DND-41 (cell line): ENCODE measurements at regions not wholly inside any gene's neighbourhood (a gene's known extent, or its start where the extent isn't known, plus 50 kb on each side); places are given as distances from the start of the nearest gene placed in this dataset.
"Not testable (repeated sequence)": the region's sequence is repeated elsewhere in the genome, so short reads cannot be mapped to it uniquely, and the experiment has no call there.

Source experiments
- ATAC-seq: fragments of 200-7000 bp; cut with Tn5 transposase; 3 replicates; pipeline ENCODE4 v1.9.1; 2021; ENCODE audit warnings: low read depth; ENCODE audit not compliant: insufficient read depth
- DNase-seq: peaks from one replicate; pipeline ENCODE4 v3.0.0-alpha.2; 2020
- H2AFZ ChIP-seq: 2 replicates; pipeline ENCODE4 v1.6.0; 2012; ENCODE audit warnings: low read depth, low read length
- H3K27ac ChIP-seq: 2 replicates; pipeline ENCODE4 v1.5.1; 2012; ENCODE audit warnings: low read length, inconsistent platforms
- H3K27me3 ChIP-seq: fragments of 200-600 bp; sonication (generic); 2 replicates; pipeline ENCODE4 v1.6.0; 2012; ENCODE audit warnings: low read length, mild to moderate bottlenecking, inconsistent platforms; ENCODE audit not compliant: insufficient read depth, poor library complexity
- H3K36me3 ChIP-seq: 2 replicates; pipeline ENCODE4 v1.5.1; 2012; ENCODE audit warnings: low read length, inconsistent platforms; ENCODE audit not compliant: insufficient read depth
- H3K4me1 ChIP-seq: 2 replicates; pipeline ENCODE4 v1.5.1; 2012; ENCODE audit warnings: mild to moderate bottlenecking, low read length; ENCODE audit not compliant: insufficient read depth
- H3K4me2 ChIP-seq: 2 replicates; pipeline ENCODE4 v1.6.0; 2012; ENCODE audit warnings: mild to moderate bottlenecking, moderate library complexity, low read length, inconsistent platforms; ENCODE audit not compliant: insufficient read depth
- H3K4me3 ChIP-seq, 2 experiments: fragments of 200-600 bp in 1 of 2; shearing (Covaris generic) in 1 of 2; 2 replicates each; pipeline ENCODE4 v1.5.1; 2012 to 2016; ENCODE audit warnings: inconsistent platforms in 2 of 2, low read length in 2 of 2, mild to moderate bottlenecking in 2 of 2, low read depth in 1 of 2, moderate library complexity in 1 of 2
- H3K79me2 ChIP-seq: 2 replicates; pipeline ENCODE4 v1.6.0; 2012; ENCODE audit warnings: low read length, inconsistent platforms; ENCODE audit not compliant: insufficient read depth
- H3K9ac ChIP-seq: 2 replicates; pipeline ENCODE4 v1.6.0; 2012; ENCODE audit warnings: low read depth, mild to moderate bottlenecking, inconsistent platforms, low read length, moderate library complexity
- H3K9me3 ChIP-seq: 2 replicates; pipeline ENCODE4 v1.5.1; 2012; ENCODE audit warnings: low read length, moderate library complexity, mild to moderate bottlenecking, inconsistent platforms; ENCODE audit not compliant: insufficient read depth, severe bottlenecking
- H4K20me1 ChIP-seq: 2 replicates; pipeline ENCODE4 v1.6.0; 2012; ENCODE audit warnings: low read length; ENCODE audit not compliant: insufficient read depth
- EZH2 ChIP-seq: IDR thresholded peaks from 3 replicates; pipeline ENCODE4 v1.6.1; 2012; ENCODE audit warnings: borderline replicate concordance, low read depth, mild to moderate bottlenecking, moderate library complexity, low read length, inconsistent platforms; ENCODE audit not compliant: severe bottlenecking
- TF ChIP-seq, protein P1 (sequence below): IDR thresholded peaks from 2 replicates; pipeline ENCODE4 v1.5.1; 2012; ENCODE audit warnings: borderline replicate concordance, low read length, moderate library complexity, mild to moderate bottlenecking; ENCODE audit not compliant: poor library complexity, severe bottlenecking; ENCODE audit errors: extremely low read depth

DNA sequence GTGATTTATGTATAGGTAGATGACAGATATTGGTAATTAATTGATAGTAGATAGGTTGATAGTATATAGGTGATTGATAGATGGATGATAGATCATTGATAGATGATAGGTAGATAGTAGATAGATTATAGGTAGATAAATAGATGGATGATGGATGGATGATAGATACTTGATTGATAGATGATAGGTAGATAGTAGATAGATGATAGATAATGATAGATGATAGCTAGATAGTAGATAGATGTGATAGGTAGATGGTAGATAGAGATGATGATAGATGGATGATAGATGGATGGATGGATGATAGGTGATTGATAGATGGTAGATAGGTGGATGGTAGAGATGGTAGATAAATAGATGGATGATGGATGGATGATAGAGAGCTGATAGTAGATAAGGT is 62.0 kb upstream of the SAMD11 start:
- Histone ChIP-seq H3K36me3 (no peaks in the 10 kb centered on the region), H3K9me3 (no peaks in the 10 kb centered on the region), H3K9ac (no peak overlapping the region), H3K4me2 (no peak overlapping the region), H3K4me3 (no peak overlapping the region), H2AFZ (no peak overlapping the region), H3K27me3 (peaks cover 2% of the 10 kb centered on the region), H4K20me1 (no peaks in the 10 kb centered on the region), H3K4me1 (no peaks in the 10 kb centered on the region), H3K27ac (no peak overlapping the region), H3K79me2 (no peaks in the 10 kb centered on the region)
- DNase-seq (no peak), ATAC-seq (no peak)
- TF ChIP-seq EZH2: no peak
- TF ChIP-seq, protein P1, sequence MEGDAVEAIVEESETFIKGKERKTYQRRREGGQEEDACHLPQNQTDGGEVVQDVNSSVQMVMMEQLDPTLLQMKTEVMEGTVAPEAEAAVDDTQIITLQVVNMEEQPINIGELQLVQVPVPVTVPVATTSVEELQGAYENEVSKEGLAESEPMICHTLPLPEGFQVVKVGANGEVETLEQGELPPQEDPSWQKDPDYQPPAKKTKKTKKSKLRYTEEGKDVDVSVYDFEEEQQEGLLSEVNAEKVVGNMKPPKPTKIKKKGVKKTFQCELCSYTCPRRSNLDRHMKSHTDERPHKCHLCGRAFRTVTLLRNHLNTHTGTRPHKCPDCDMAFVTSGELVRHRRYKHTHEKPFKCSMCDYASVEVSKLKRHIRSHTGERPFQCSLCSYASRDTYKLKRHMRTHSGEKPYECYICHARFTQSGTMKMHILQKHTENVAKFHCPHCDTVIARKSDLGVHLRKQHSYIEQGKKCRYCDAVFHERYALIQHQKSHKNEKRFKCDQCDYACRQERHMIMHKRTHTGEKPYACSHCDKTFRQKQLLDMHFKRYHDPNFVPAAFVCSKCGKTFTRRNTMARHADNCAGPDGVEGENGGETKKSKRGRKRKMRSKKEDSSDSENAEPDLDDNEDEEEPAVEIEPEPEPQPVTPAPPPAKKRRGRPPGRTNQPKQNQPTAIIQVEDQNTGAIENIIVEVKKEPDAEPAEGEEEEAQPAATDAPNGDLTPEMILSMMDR: no peak

DNA sequence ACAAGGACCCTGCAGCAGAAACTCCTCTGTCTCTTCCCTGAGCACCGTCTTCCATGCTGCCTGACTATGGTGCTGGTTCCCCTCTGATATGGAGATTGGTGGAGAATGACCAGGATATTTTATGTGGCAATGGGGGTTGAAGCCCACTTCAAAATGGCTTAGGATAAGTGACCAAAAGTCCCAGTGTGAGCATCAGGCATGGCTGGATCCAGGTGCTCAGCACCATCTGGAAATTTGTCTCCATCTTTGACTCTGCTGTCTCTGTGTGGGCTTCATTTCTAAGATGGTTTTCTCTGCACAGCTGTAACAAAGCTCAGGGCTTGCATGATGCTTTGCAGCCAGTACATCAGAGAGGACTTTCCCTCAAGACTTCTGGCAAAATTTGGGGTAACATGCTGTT is 61.1 kb upstream of the SAMD11 start:
- H3K9ac ChIP-seq, H3K79me2 ChIP-seq, DNase-seq, H3K4me1 ChIP-seq, H3K36me3 ChIP-seq, H3K27me3 ChIP-seq, ATAC-seq, H3K4me3 ChIP-seq, H3K4me2 ChIP-seq, H3K9me3 ChIP-seq, H3K27ac ChIP-seq, H2AFZ ChIP-seq, H4K20me1 ChIP-seq: not testable (repeated sequence)

DNA sequence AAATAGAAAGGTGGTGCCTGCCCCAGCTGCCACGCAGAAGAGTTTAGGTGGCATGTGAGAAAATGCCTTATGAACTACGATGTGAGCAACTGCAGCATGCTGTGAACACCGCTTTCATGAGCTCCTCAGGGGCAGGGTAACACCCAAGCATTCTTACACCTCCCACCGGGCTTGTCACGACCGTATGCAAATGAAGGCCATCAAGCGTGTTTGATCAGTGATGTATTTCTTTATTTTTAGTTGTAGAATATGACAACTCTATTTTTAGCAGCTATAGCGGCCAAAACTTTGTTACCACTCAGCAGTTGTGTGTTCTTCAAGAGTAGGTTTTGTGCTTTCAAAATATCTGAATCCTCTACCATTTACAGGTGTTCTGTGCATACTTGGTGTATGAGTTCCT is 58.1 kb upstream of the SAMD11 start:
- not testable (repeated sequence) for H3K36me3 ChIP-seq, H3K4me2 ChIP-seq, H4K20me1 ChIP-seq, H3K4me3 ChIP-seq, H3K9me3 ChIP-seq, H3K4me1 ChIP-seq, DNase-seq, H3K27ac ChIP-seq, H2AFZ ChIP-seq, H3K79me2 ChIP-seq, ATAC-seq, H3K9ac ChIP-seq, H3K27me3 ChIP-seq

DNA sequence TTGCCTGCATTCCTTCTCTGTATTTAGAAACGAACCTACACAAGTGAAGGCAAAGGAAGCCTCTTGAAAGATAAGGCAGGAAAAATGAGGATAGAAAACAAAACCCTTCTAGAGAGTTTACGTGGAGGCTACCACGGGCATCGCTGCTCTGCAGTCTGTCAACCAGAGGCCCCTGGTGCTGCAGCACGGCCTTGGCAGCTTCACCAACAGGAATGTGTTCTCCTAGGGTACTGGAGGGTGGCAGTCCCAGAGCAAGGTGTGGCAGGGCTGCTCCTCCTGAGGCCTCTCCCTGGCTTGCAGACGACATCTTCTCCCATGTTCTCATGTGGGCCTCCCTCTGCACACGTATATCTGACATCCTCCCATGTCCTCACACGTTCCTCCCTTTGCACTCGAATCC is 57.6 kb upstream of the SAMD11 start:
- no peak overlapping the region for H3K4me2 ChIP-seq
- no peak overlapping the region for H2AFZ ChIP-seq
- ATAC-seq: no peak
- H3K36me3 ChIP-seq: no peaks in the 10 kb centered on the region
- no peak for DNase-seq
- H3K4me1 ChIP-seq: no peaks in the 10 kb centered on the region
- no peak overlapping the region for H3K9ac ChIP-seq
- no peaks in the 10 kb centered on the region for H3K9me3 ChIP-seq
- H4K20me1 ChIP-seq: no peaks in the 10 kb centered on the region
- H3K79me2 ChIP-seq: no peaks in the 10 kb centered on the region
- peaks cover 2% of the 10 kb centered on the region for H3K27me3 ChIP-seq
- no peak for TF ChIP-seq EZH2
- H3K4me3 ChIP-seq: no peak overlapping the region
- no peak overlapping the region for H3K27ac ChIP-seq

DNA sequence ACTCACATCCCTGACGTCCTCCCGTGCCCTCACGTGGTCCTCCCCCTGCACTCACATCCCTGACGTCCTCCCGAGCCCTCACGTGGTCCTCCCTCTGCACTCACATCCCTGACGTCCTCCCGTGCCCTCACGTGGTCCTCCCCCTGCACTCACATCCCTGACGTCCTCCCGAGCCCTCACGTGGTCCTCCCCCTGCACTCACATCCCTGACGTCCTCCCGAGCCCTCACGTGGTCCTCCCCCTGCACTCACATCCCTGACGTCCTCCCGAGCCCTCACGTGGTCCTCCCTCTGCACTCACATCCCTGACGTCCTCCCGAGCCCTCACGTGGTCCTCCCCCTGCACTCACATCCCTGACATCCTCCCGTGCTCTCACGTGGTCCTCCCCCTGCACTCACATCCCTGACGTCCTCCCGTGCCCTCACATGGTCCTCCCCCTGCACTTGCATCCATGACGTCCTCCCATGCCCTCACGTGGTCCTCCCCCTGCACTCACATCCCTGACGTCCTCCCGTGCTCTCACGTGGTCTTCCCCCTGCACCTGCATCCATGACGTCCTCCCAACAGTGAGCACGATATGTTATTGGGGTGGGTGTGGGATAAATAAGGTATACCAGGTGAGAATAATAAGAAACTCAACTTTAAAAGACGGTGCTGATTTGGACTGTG is 57.0 kb upstream of the SAMD11 start:
- H2AFZ ChIP-seq, H3K4me3 ChIP-seq, ATAC-seq, H3K27ac ChIP-seq, H4K20me1 ChIP-seq, H3K36me3 ChIP-seq, H3K79me2 ChIP-seq, H3K27me3 ChIP-seq, H3K4me1 ChIP-seq, DNase-seq, H3K4me2 ChIP-seq, H3K9ac ChIP-seq, H3K9me3 ChIP-seq: not testable (repeated sequence)

DNA sequence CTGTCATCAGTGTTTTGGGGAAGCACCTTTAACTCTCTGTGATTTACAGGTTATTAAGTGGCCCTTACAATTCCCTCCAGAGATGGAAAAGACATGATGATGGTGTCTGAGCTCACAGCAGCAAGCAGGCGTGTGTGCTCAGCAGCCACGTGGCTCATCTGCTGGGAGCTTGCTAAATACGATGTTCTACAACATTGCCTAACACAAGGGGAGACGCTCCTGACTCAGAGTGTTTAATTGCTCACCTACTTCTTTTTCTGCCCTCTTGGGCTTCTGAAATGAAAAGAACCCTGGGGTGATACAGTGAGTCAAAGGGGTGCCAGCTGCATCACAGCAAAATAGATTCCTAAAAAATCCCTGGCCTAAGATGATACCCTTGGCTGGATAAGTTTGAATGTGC is 56.2 kb upstream of the SAMD11 start:
- H3K27me3 ChIP-seq, H3K4me2 ChIP-seq, H3K79me2 ChIP-seq, ATAC-seq, H3K4me1 ChIP-seq, H3K27ac ChIP-seq, H2AFZ ChIP-seq, H4K20me1 ChIP-seq, H3K9me3 ChIP-seq, H3K4me3 ChIP-seq, DNase-seq, H3K36me3 ChIP-seq, H3K9ac ChIP-seq: not testable (repeated sequence)
